GM21576 (cell line): ENCODE measurements at regions not wholly inside any gene's neighbourhood (a gene's known extent, or its start where the extent isn't known, plus 50 kb on each side); places are given as distances from the start of the nearest gene placed in this dataset.

Source experiments
- ATAC-seq: cut with Tn5 transposase; IDR thresholded peaks from one replicate; pipeline ENCODE4 v1.9.1; 2021; ENCODE audit warnings: mild to moderate bottlenecking, moderate library complexity; ENCODE audit not compliant: unreplicated experiment

DNA sequence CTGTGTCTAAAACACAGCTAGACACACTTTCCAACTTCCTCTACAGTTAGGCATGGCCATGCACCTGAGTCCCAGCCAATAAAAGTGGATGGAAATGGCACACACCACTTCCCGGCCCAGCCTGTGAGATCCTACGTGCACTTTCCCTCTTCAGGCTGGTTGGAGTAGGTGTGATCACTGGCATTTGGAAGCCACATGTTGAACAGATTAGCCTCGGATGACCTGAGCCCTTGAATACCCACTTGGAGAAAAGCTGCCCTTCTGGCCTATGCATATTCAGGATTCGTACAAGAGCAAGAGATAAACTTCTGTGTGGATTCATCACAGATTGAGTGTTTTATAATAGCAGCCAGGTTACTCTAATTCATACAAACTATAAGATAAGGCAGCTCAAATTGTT lies 359.0 kb upstream of the SLC30A5 start:
- ATAC-seq: no peak

- ATAC-seq: no peak
Measured at GRCh38 chr5:68738236-68738635, 355.6 kb upstream of the SLC30A5 start.

GRCh38 chr5:68738841-68739240 lies 355.0 kb upstream of the SLC30A5 start:
- no peak for ATAC-seq

GRCh38 chr5:68739752-68740151 lies 354.1 kb upstream of the SLC30A5 start:
- peak; percentile 83 for ATAC-seq

- ATAC-seq: peak; percentile 77
Measured at GRCh38 chr5:68740226-68740910, 353.4 kb upstream of the SLC30A5 start.

GRCh38 chr5:68744206-68744605 lies 349.6 kb upstream of the SLC30A5 start:
- no peak for ATAC-seq

DNA sequence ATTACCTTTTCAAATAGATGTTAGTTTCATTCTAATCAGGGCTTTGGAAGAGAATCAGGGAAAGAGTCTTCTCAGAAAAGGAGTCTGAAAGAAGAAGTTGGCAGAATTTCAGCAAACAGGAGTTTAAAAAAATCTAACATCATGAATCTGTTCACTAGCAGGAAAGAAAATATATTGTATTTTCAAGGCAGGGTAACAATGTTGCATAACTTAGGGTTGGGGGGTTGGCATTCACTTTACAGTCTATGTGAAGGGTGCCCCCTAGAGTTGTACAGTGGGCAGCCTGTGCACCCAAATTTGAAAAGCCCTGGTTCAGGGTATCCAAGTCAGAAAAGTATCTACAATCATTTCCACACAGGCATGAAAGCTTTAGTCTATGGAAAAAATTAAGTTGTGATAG lies 348.4 kb upstream of the SLC30A5 start:
- no peak for ATAC-seq

DNA sequence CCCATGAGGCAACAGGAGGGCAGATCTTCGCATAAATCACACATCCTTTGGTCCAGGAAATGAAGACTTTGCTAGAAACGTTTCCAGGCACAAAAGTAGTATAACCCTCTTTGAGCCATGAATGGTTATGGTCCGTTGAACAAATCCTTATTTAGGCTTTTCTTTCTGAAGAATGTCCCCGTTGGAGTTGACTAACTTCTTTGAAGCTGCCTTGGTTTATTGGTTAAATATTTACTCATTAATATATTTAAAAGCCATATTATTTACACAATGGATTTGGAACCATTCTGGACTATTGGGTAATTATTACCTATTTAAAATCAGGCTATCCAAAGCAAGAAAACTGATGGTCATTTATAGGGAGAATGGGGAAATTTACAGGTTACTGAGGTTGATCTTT lies 347.6 kb upstream of the SLC30A5 start:
- ATAC-seq: no peak

DNA sequence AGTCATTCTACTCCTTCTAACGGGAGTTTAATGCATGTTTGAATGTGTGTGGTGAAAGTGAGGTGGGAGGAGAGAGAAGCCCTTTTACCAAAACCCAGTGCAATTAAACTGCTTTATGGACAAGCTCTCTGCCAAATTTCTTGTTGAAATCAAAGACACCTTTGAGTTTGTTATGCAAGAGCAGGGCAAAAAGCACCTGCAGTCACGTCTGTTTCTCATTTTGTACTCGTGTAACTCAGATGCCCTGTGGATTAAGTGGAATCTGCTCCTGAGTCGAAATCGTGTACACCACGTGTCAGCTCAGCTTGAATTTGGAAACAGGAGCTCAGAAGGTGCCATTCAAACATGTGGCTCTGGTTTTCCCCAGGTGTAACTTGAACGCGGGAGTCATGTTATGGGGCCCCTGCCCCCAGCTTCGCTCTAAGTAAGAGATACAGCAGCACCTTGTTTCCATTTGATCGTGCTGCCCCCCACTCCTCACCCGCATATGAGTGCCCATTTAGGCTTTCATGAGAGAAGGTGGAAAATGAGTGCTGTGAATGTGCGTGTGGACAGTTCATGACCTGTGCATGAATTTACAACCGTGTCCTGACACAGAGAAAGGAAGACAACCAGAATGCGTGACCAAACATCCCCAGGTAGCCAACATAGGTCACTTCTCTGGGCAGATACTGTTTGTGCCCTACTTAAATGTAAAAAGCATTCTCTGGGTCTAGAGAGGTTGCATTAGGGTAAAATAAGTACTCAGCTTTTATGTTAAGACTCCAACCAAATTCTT lies 347.0 kb upstream of the SLC30A5 start:
- no peak for ATAC-seq

- no peak for ATAC-seq
Measured at GRCh38 chr5:68747521-68747920, 346.3 kb upstream of the SLC30A5 start.

- ATAC-seq: no peak
Measured at GRCh38 chr5:68748101-68748500, 345.7 kb upstream of the SLC30A5 start.

GRCh38 chr5:68749077-68749476 lies 344.7 kb upstream of the SLC30A5 start:
- no peak for ATAC-seq

DNA sequence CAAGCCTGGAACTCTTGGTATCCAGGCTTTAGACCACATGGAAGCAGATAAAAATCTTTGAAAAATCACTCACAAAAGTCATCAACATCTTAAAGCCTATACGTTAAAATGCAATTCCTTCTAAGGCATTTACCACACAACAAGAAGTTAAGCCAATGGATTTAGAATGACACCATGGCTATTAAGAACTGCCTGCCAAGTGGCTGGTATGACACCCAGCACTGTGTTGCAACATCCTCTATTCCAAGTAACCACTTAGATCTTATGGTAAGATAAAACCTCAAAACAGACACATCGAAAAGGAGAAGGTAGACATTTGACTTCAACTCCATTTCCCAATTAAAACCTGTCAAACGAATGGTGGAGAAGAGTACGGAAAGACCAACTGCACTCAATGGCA lies 344.2 kb upstream of the SLC30A5 start:
- ATAC-seq: no peak

DNA sequence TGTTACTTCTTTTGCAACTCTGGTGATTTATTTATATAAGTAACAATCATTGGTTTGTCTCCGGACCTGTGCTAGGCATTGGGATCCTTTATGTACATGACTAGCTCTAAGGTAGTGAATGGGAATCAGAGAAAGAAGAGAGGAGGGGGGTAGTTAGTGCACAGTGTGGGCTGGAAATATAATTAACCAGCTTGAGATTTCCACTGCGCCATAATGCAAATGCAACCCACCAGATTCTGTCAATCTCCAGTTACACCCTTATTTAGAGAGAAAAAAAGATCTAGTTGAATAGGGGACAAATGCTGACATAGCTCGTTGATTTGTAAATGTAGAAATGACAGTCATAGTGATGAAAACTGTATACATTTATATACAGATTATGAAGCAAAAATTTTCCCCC lies 342.2 kb upstream of the SLC30A5 start:
- no peak for ATAC-seq

GRCh38 chr5:68754536-68754935 lies 339.3 kb upstream of the SLC30A5 start:
- ATAC-seq: no peak

DNA sequence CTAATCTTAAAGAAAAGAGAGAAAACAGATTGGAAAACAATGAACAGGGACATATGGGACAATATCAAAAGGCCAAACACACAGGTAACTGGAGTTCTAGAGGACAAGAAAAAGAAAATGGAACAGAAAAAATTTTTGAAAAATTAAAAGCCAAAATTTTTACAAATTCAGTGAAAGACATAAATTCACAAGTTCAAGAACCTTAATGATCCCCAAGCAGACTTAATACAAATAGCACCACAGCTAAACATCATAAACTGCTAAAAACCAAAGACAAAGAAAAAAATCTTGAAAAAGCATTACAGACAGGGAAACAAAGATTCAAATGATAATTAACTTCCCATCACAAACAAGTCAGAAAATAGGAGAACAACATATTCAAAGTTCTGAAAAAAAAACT lies 338.5 kb upstream of the SLC30A5 start:
- ATAC-seq: no peak

- no peak for ATAC-seq
Measured at GRCh38 chr5:68757006-68757405, 336.8 kb upstream of the SLC30A5 start.

GRCh38 chr5:68757626-68758212 lies 336.1 kb upstream of the SLC30A5 start:
- ATAC-seq: no peak

- no peak for ATAC-seq
Measured at GRCh38 chr5:68759593-68759992, 334.2 kb upstream of the SLC30A5 start.

GRCh38 chr5:68762201-68762600 lies 331.6 kb upstream of the SLC30A5 start:
- no peak for ATAC-seq

- no peak for ATAC-seq
Measured at GRCh38 chr5:68766952-68767464, 326.8 kb upstream of the SLC30A5 start.

DNA sequence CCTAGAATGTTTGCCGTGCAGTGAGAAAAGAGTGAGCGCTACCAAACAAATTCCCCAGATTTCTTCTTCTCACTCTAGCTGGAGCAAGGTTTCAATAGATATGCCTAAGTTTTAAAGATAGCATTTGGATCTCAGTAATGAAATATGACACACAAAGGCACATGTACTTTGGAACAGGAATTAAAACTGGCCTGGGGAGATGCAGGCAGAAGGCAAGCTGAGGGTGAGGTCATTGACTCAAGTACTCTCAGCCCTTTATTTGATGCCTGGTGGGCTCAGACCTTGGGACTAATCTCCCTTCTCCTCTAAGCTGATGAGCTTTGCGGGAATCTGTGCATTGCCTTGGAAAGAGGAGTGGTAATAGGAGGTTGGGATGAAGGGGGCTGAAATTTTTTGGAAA lies 323.3 kb upstream of the SLC30A5 start:
- no peak for ATAC-seq
